HG03103 (cell line): ENCODE measurements at regions not wholly inside any gene's neighbourhood (a gene's known extent, or its start where the extent isn't known, plus 50 kb on each side); places are given as distances from the start of the nearest gene placed in this dataset.
"Not testable (repeated sequence)": the region's sequence is repeated elsewhere in the genome, so short reads cannot be mapped to it uniquely, and the experiment has no call there.

Experiments
- ATAC-seq: cut with Tn5 transposase; IDR thresholded peaks from one replicate; pipeline ENCODE4 v1.9.1; 2021; ENCODE audit warnings: low read depth; ENCODE audit not compliant: unreplicated experiment

DNA sequence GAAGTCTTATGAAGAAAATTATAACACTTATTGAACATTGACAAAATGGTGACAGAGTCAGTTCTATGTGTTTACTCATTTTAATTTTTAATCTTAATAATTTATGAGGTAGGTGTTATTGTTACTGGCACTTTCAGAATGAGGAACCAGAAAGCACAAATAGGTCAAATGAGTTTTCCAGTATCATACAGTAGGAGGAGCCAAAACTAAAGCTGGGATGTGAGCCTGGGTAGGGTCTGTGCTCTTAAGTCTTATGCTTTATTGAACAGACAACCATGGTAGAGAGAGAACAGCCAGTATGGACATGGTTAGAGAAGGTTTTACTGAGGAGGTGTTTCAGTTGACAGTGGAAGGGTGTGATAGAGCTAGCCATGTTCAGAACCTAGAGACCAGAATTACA lies 775.7 kb downstream of the TMTC2 start:
- ATAC-seq: no peak

DNA sequence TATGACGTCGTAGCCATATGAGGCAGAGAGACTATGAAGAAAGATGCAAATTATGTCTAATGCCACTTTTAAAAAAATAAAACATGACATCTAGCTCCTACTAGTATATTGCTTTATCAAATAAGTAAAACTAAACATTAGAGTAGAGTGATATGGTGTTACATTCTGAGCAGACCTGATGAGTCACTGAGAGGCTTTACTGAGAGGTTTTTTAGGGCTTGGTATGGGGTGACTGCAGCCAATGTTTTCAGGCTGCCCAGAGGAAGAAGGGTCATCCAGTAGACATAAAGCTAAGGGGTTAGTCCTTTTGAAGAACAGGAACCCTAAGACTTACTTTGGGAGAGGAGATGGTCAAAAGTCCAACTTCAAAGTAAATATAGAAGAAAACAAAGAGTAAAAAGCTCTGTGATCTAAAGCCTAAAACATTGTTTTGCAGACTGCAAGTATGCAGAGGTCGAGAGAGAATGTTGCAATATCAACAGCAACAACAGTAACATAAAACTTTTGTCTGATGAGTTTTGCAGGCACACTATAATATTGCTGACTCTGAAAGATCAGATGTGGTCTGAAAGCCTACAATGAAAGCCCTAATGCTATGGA lies 774.7 kb downstream of the TMTC2 start:
- no peak for ATAC-seq

DNA sequence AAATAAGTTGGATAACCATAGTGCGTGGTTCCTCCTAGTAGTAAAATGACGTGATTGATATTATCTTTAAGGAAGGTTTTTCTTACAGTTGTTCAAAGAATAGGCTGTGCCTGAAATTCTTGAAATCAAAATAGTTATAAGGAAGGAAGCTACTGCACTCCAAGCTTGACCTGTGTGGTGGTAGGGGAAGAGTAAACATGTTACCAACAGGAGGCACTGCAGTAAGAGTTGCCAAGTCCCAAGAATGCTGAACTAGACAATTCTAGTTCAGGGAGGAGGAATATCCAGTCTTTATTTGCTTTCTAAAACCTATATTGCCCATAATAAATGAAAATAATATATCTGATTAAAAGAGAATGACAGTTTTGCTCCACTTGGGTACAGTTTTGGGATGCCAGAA lies 764.5 kb downstream of the TMTC2 start:
- no peak for ATAC-seq

- ATAC-seq: no peak
Observed at GRCh38 chr12:83434600-83434999, 747.9 kb downstream of the TMTC2 start.

DNA sequence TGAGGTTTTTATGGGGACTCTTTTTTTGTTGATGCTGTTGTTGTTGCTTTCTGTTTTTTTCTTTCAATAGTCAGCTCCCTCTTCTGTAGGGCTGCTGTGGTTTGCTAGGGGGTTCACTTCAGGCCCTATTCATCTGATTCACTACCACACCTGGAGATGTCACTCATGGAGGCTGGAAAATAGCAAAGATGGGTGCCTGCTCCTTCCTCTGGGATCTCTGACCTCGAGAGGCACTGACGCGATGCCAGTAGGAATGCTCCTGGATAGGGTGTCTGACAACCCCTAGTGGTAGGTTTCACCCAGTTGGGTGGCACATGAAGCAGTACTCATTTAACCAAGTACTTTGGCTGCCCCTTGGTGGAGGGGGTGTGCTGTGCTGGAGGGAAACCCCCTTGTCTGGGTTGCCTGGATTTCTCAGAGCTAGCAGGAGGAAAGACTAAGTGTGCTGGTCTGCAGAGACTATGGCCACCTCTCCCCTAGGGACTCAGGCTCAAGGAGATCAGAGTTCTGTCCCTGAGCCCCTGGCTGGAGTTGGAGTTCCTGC lies 745.5 kb downstream of the TMTC2 start:
- no peak for ATAC-seq

DNA sequence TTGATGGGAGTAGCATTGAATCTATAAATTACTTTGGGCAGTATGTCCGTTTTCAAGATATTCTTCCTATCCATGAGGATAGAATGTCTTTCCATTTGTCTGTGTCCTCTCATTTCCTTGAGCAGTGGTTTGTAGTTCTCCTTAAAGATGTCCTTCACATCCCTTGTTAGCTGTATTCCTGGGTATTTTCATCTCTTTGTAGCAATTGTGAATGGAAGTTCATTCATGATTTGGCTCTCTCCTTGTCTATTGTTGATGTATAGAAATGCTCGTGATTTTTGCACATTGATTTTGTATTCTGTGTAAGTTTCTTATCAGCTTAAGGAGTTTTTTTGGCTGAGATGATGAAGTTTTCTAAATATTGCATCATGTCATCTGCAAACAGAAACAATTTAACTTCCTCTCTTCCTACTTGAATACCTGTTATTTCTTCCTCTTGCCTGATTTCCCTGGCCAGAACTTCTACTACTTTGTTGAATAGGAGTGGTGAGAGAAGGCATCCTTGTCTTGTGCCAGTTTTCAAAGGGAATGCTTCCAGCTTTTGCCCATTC lies 741.0 kb downstream of the TMTC2 start:
- ATAC-seq: not testable (repeated sequence)

- no peak for ATAC-seq
Observed at GRCh38 chr12:83414981-83415380, 728.3 kb downstream of the TMTC2 start.

DNA sequence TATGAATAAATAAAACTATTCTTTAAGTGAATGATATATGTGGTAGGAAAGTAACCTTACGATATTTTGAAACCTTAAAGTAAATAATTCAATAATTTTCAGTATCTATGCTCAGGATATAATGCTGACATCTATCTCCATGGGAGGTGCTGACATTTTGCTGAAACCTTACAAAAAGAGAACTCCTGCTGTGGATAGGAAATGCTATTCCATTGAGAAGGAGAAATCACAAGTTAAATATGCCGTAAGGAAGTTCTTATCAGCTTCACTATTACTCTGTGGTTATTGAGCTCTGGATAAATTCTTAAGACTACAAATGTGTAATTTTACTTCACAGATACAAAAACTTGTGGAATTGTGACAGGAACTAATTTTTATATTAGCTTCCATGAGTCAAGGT lies 722.1 kb downstream of the TMTC2 start:
- ATAC-seq: no peak

- no peak for ATAC-seq
Observed at GRCh38 chr12:83408146-83408545, 721.4 kb downstream of the TMTC2 start.

DNA sequence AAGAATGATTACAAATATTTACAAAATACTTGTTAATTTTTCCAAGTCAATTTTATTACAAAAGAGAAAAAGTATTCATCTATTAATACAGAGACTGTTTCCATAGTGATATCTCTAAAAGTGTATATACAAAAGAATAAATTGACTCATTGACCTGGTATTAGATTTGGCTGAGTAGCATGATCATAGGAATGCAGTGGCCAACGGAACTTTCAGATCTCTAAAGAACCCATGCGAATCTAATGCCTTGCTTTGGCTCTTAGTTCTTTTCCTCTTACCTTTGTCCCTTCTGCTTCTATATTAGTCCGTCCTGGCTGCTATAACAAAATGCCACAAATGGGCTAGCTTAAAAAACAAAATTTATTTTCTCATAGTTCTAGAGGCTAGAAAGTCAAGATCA lies 717.8 kb downstream of the TMTC2 start:
- no peak for ATAC-seq

DNA sequence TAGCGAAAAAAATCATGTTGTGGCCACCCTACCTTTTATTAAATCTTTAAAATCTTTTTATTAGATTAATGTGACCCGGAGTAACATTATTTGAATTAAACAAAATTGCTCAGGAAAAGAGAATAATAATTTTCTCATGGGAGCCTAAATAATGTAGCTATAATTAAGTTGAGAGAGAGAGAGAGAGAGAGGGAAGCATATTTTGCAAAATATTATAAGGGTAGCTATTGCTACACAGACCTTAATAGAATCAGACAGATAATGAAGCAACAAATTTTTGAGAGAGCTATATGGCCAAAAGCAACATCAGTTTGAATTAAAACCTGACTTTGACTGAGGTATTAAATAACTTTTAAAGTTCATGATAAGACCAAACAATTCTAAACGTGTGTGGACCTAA lies 703.5 kb downstream of the TMTC2 start:
- ATAC-seq: no peak

GRCh38 chr12:83389237-83389996 lies 702.7 kb downstream of the TMTC2 start:
- ATAC-seq: no peak

DNA sequence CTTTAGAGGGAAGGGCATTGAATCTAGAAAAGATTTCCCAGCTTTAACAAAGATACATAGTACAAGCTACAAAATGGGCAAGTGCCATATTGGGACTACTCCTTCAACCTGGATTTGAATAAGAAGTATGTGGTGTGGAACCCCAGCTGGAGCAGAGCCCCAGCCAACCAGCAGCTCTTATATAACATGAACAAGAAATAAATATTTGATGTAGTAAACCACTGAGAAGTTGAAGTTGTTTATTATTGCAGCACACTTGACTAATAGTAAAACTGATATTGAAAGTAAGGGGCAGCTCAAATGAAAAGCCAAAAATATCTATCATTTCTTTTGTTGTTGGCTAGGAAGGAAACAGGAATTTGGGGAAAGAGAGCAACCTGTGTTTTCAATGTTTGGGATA lies 701.8 kb downstream of the TMTC2 start:
- ATAC-seq: no peak

GRCh38 chr12:83386527-83387264 lies 700.0 kb downstream of the TMTC2 start:
- no peak for ATAC-seq

DNA sequence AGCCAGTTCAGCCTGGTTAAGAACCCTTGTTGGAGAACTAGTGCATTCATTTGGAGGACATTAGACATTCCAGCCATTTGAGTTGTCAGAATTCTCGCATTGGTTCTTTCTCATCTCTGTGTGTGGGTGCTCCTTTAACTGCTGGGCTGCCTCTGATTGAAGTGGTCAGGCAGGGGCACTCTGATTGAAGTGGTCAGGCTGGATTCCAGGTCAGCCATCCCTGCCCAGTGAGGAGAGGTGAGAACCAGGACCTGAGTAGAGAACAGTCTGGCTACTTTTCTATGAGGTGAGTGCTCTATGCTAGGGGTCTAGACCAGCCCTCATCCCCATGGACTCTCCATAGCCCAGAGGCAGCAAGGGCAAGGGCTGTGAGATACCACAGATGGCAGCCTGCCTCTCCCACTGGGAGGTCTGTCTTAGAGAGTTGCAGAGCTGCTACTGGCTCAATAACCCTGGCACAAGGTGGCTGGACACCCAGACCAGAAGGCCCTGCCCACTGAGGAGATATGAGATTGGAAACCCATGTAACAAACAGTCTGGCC lies 691.6 kb downstream of the TMTC2 start:
- no peak for ATAC-seq

GRCh38 chr12:83365317-83365716 lies 678.6 kb downstream of the TMTC2 start:
- no peak for ATAC-seq

DNA sequence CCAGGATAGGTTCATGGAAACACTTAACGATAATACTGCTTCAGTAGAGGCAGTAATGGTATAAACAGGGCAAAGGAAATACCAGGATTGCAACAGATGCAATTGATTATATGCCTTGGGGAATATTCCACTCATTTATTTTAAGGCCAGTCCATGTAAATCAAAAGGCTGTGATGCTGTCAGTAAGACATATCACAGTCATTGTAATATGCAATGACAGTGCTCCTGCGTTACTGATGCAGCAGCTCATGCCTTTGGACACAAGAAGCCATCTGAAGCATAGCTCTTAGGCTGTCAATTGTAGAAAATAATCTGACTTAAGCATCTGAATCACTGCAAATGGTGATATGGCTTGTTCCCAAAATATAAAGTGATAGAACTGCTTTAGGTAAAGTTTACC lies 674.8 kb downstream of the TMTC2 start:
- ATAC-seq: no peak

- ATAC-seq: no peak
Observed at GRCh38 chr12:83361071-83361470, 674.4 kb downstream of the TMTC2 start.

- no peak for ATAC-seq
Observed at GRCh38 chr12:83349907-83350611, 663.4 kb downstream of the TMTC2 start.

- no peak for ATAC-seq
Observed at GRCh38 chr12:83346333-83346732, 659.6 kb downstream of the TMTC2 start.
